Keratinocyte (primary cell): ENCODE measurements at regions not wholly inside any gene's neighbourhood (a gene's known extent, or its start where the extent isn't known, plus 50 kb on each side); places are given as distances from the start of the nearest gene placed in this dataset.

Experiments used
- DNase-seq: peaks from one replicate; pipeline ENCODE4 v3.0.0-alpha.2; 2011; ENCODE audit warnings: low read depth, missing footprints, low spot score
- FAIRE-seq: peaks from 2 replicates; lab custom pipeline; 2011; peaks lifted over from hg19 to GRCh38; lab: Jason Lieb, UNC
- H2AFZ ChIP-seq: 2 replicates; pipeline ENCODE4 v1.6.0; 2012; ENCODE audit warnings: low read length, control low read depth, inconsistent platforms; ENCODE audit not compliant: control insufficient read depth
- H3K27ac ChIP-seq: 2 replicates; pipeline ENCODE4 v1.5.1; 2011; ENCODE audit warnings: low read length; ENCODE audit not compliant: control insufficient read depth, insufficient read depth
- H3K27me3 ChIP-seq: 3 replicates; pipeline ENCODE4 v1.6.0; 2011; ENCODE audit warnings: low read length; ENCODE audit not compliant: control insufficient read depth, insufficient read depth; ENCODE audit errors: extremely low read depth
- H3K36me3 ChIP-seq, 2 experiments: 2 replicates in 1 of 2; 3 replicates in 1 of 2; pipeline ENCODE4 v1.5.1; 2011; ENCODE audit warnings: low read length in 2 of 2, mild to moderate bottlenecking in 1 of 2; ENCODE audit not compliant: control insufficient read depth in 2 of 2, insufficient read depth in 2 of 2; ENCODE audit errors: extremely low read depth in 1 of 2
- H3K4me1 ChIP-seq: 3 replicates; pipeline ENCODE4 v1.5.1; 2011; ENCODE audit warnings: low read length; ENCODE audit not compliant: control insufficient read depth, insufficient read depth; ENCODE audit errors: extremely low read depth
- H3K4me2 ChIP-seq: 3 replicates; pipeline ENCODE4 v1.6.0; 2011; ENCODE audit warnings: low read depth, low read length; ENCODE audit not compliant: control insufficient read depth, insufficient read depth; ENCODE audit errors: extremely low read depth
- H3K4me3 ChIP-seq, 3 experiments: fragments of 200-600 bp in 1 of 3; sonication (generic) in 1 of 3; 2 replicates in 2 of 3; 3 replicates in 1 of 3; pipeline ENCODE4 v1.5.1; 2011 to 2016; ENCODE audit warnings: low read length in 3 of 3, mild to moderate bottlenecking in 3 of 3, control low read depth in 2 of 3, inconsistent platforms in 1 of 3, low read depth in 1 of 3, mixed read lengths in 1 of 3, mixed run types in 1 of 3, moderate library complexity in 1 of 3; ENCODE audit not compliant: control insufficient read depth in 2 of 3, insufficient read depth in 2 of 3; ENCODE audit errors: extremely low read depth in 1 of 3
- H3K79me2 ChIP-seq: 2 replicates; pipeline ENCODE4 v1.6.0; 2012; ENCODE audit warnings: low read length; ENCODE audit not compliant: control insufficient read depth, insufficient read depth
- H3K9ac ChIP-seq: 3 replicates; pipeline ENCODE4 v1.6.0; 2011; ENCODE audit warnings: low read length; ENCODE audit not compliant: control insufficient read depth, insufficient read depth; ENCODE audit errors: extremely low read depth
- H3K9me1 ChIP-seq: 3 replicates; pipeline ENCODE4 v1.6.0; 2011; ENCODE audit warnings: low read length; ENCODE audit not compliant: control insufficient read depth, insufficient read depth; ENCODE audit errors: extremely low read depth
- H3K9me3 ChIP-seq: 2 replicates; pipeline ENCODE4 v1.5.1; 2012; ENCODE audit warnings: low read depth, low read length; ENCODE audit not compliant: control insufficient read depth
- H4K20me1 ChIP-seq: 3 replicates; pipeline ENCODE4 v1.6.0; 2011; ENCODE audit warnings: low read length; ENCODE audit not compliant: control insufficient read depth, insufficient read depth; ENCODE audit errors: extremely low read depth
- CTCF ChIP-seq, 3 experiments: IDR thresholded peaks in 1 of 3; conservative IDR thresholded peaks in 1 of 3; optimal IDR thresholded peaks in 1 of 3; 2 replicates in 2 of 3; 3 replicates in 1 of 3; pipeline versions ENCODE3 to v1.5.1; 2011; ENCODE audit warnings: low read length in 3 of 3, mild to moderate bottlenecking in 3 of 3, moderate library complexity in 2 of 3, control low read depth in 1 of 3, inconsistent platforms in 1 of 3; ENCODE audit not compliant: insufficient read depth in 2 of 3; ENCODE audit errors: extremely low read depth in 1 of 3
- EZH2 ChIP-seq: IDR thresholded peaks from one replicate; pipeline ENCODE4 v1.6.1; 2012; ENCODE audit warnings: inconsistent platforms, mild to moderate bottlenecking, low read length, moderate library complexity
- dilution Hi-C: fragments of 300-500 bp; cut with MboI; formaldehyde crosslinking; loops from one replicate; pipeline ENCODE4 v1.7.0; 2020; ENCODE audit warnings: low sequenced_read_pairs; ENCODE audit not compliant: extremely low pct_ligation_motif_present

DNA sequence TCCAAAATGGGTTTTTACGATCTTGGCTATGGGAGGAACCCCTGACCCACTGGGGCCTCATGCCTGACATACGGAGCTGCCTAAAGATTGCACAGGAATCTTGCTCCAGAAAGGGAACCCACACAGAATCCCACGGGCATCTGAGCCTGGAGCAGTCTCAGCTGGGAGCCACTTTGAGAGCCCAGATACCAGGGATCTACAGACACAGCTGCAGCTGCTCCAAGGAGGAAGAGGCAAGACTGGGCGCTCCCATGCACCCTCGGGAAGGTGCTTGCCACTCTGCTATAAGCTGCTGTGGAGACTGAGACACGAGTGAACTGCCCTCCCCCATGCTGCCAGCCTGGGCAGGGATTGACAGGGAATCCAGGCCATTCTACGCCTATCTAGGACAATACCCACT lies 202.5 kb downstream of the REEP3 start:
- H3K4me3 ChIP-seq, result no peak overlapping the region
- no peak overlapping the region for H3K4me2 ChIP-seq
- no peak for DNase-seq
- no peak for FAIRE-seq
- no peaks in the 10 kb centered on the region for H3K9me1 ChIP-seq
- no peaks in the 10 kb centered on the region for H3K79me2 ChIP-seq
- no peaks in the 10 kb centered on the region for H3K9me3 ChIP-seq
- peaks cover 4% of the 10 kb centered on the region for H3K4me1 ChIP-seq
- H3K9ac ChIP-seq, result no peak overlapping the region
- H3K36me3 ChIP-seq, result no peaks in the 10 kb centered on the region
- H4K20me1 ChIP-seq, result no peaks in the 10 kb centered on the region
- no peak overlapping the region for H2AFZ ChIP-seq
- TF ChIP-seq CTCF (optimal IDR thresholded peaks at IDR 0.05 in 1 of 3, IDR thresholded peaks at IDR 0.05 in 1 of 3, conservative IDR thresholded peaks at IDR 0.05 in 1 of 3; ENCODE audit: extremely low read depth in 1 of 3, insufficient read depth in 2 of 3, low read length in 3 of 3), result no peak
- peaks cover 8% of the 10 kb centered on the region for H3K27me3 ChIP-seq
- dilution Hi-C loops, result no loop called here
- no peak overlapping the region for H3K27ac ChIP-seq

DNA sequence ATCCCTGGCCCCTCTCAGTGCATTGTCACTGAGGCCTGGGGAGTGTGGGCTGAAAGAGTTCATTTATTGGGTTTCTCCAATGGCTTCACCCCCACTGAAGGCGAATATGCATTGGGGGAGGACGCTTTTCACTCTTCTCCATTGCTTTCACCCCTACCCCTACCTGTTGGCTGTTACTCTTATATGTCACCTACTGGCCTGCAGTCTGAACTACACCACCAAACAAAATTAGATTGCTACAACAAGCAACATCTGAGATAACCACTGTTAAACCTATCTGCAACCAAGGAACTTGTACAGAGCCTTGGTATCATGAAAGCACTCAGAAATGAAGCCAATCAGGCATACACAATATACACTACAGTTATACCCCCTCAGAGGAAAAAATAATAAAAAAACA lies 203.7 kb downstream of the REEP3 start:
- no peak for FAIRE-seq
- dilution Hi-C loops, result no loop called here
- TF ChIP-seq EZH2 (no peak), CTCF (optimal IDR thresholded peaks at IDR 0.05 in 1 of 3, IDR thresholded peaks at IDR 0.05 in 1 of 3, conservative IDR thresholded peaks at IDR 0.05 in 1 of 3; ENCODE audit: extremely low read depth in 1 of 3, insufficient read depth in 2 of 3, low read length in 3 of 3) (peak; percentile 4 to 26 (median 11))

More for the DNA sequence above, 203.7 kb downstream of the REEP3 start:
- no peaks in the 10 kb centered on the region for H3K9me1 ChIP-seq
- no peaks in the 10 kb centered on the region for H3K4me1 ChIP-seq
- H3K9ac ChIP-seq, result no peak overlapping the region
- no peak for DNase-seq
- no peaks in the 10 kb centered on the region for H3K79me2 ChIP-seq
- H3K36me3 ChIP-seq, result no peaks in the 10 kb centered on the region
- H2AFZ ChIP-seq, result no peak overlapping the region
- no peak overlapping the region for H3K27ac ChIP-seq
- H3K9me3 ChIP-seq, result no peaks in the 10 kb centered on the region
- no peaks in the 10 kb centered on the region for H4K20me1 ChIP-seq
- H3K27me3 ChIP-seq, result peaks cover 8% of the 10 kb centered on the region
- H3K4me3 ChIP-seq, result no peak overlapping the region
- H3K4me2 ChIP-seq, result no peak overlapping the region
